Spleen (tissue), 11 donors: ENCODE measurements at regions not wholly inside any gene's neighbourhood (a gene's known extent, or its start where the extent isn't known, plus 50 kb on each side); places are given as distances from the start of the nearest gene placed in this dataset.

ENCODE experiments used
- DNase-seq: peaks from one replicate; pipeline ENCODE4 v3.0.0-alpha.2; 2020
- H3K27ac ChIP-seq, 8 donors: fragments of 200-600 bp; sonication (generic) in 7 of 8; 1 replicate in 4 of 8; 2 replicates in 4 of 8; pipeline versions ENCODE4 v1.5.0 to v1.8.0; 2016 to 2021; ENCODE audit warnings: inconsistent platforms in 4 of 8, mild to moderate bottlenecking in 4 of 8, moderate library complexity in 1 of 8
- H3K27me3 ChIP-seq, 7 donors: fragments of 200-600 bp; sonication (generic) in 6 of 7; replicated peaks in 1 of 7; 1 replicate in 4 of 7; 2 replicates in 3 of 7; pipeline versions ENCODE4 v1.5.0 to v1.8.0; 2016 to 2021; ENCODE audit warnings: inconsistent platforms in 3 of 7, mild to moderate bottlenecking in 1 of 7
- H3K36me3 ChIP-seq, 6 donors: fragments of 200-600 bp; sonication (generic) in 5 of 6; 1 replicate in 4 of 6; 2 replicates in 2 of 6; pipeline versions ENCODE4 v1.5.0 to v1.8.0; 2016 to 2021; ENCODE audit warnings: inconsistent platforms in 2 of 6
- H3K4me1 ChIP-seq, 6 donors: fragments of 200-600 bp; sonication (generic) in 5 of 6; 1 replicate in 3 of 6; 2 replicates in 3 of 6; pipeline versions ENCODE4 v1.5.0 to v1.8.0; 2016 to 2021; ENCODE audit warnings: inconsistent platforms in 3 of 6
- H3K4me3 ChIP-seq, 8 donors: fragments of 200-600 bp; sonication (generic) in 7 of 8; 1 replicate in 4 of 8; 2 replicates in 4 of 8; pipeline versions ENCODE4 v1.5.0 to v1.8.0; 2016 to 2021; ENCODE audit warnings: inconsistent platforms in 4 of 8, mild to moderate bottlenecking in 4 of 8, moderate library complexity in 2 of 8
- H3K9me3 ChIP-seq, 8 donors: fragments of 200-600 bp; sonication (generic) in 7 of 8; 1 replicate in 4 of 8; 2 replicates in 4 of 8; pipeline versions ENCODE4 v1.5.0 to v1.8.0; 2016 to 2021; ENCODE audit warnings: inconsistent platforms in 4 of 8
- CTCF ChIP-seq, 11 experiments: fragments of 200-600 bp in 7 of 11; fragments of 450-650 bp in 4 of 11; sonication (generic) in 4 of 11; IDR thresholded peaks in 8 of 11; conservative IDR thresholded peaks in 3 of 11; 1 replicate in 7 of 11; 2 replicates in 4 of 11; pipeline versions ENCODE4 v1.4.0 to v1.8.0; 2016 to 2021; ENCODE audit warnings: antibody characterized with exemption in 11 of 11, inconsistent platforms in 4 of 11, mild to moderate bottlenecking in 1 of 11
- POLR2A ChIP-seq, 3 donors: fragments of 450-650 bp; IDR thresholded peaks; one replicate each; pipeline ENCODE4 v1.5.1; 2017; ENCODE audit warnings: antibody characterized with exemption in 3 of 3, mild to moderate bottlenecking in 1 of 3
- POLR2AphosphoS5 ChIP-seq, 3 donors: sonication (generic); formaldehyde crosslinking; IDR thresholded peaks; one replicate each; pipeline ENCODE4 v1.5.1; 2017; ENCODE audit warnings: antibody characterized with exemption in 3 of 3
- WGBS, 5 donors: extraction: QIAGEN DNeasy Blood & Tissue Kit in 3 of 5; methylation state at CpG; one replicate each; pipeline versions ENCODE4 v1.1.5 to v1.1.7; 2013 to 2018; 5-methylcytosine and 5-hydroxymethylcytosine counted together
- intact Hi-C: fragments of 100-400 bp; cut with DNase I; formaldehyde crosslinking; loops from one replicate; pipeline ENCODE4 v1.15.0; 2023; ENCODE audit warnings: low total_unique reads
- donor health status: healthy with polysubstance abuse.
- donor health status: DM: no; HTN: no; CAD: no; lungs with moderate emphysema.
- donor health status: DM: no; HTN: no; CAD: no.
- donor health status: Bipolar disorder and iron deficiency.
- donor health status: healthy.
- donor health status: DM: no; HTN: no; CAD: no.
- donor health status: DM: yes; HTN: yes; CAD: no.

GRCh38 chr4:59869056-59869455 lies 1331.1 kb upstream of the ADGRL3 start:
- no peak overlapping the region for H3K4me3 ChIP-seq
- TF ChIP-seq CTCF (IDR thresholded peaks at IDR 0.05 in 8 of 11, conservative IDR thresholded peaks at IDR 0.05 in 3 of 11) = no peak
- TF ChIP-seq POLR2AphosphoS5 (IDR thresholded peaks at IDR 0.05) = no peak
- TF ChIP-seq POLR2A (IDR thresholded peaks at IDR 0.05) = no peak
- H3K9me3 ChIP-seq = peaks cover 0 to 6% (median 0%) of the 10 kb centered on the region in 8 donors
- no peaks in the 10 kb centered on the region for H3K36me3 ChIP-seq
- intact Hi-C loops = no loop called here
- no peak overlapping the region for H3K27ac ChIP-seq
- 67 to 88% (median 77%) methylated on average over 3 of the region's 3 CpGs for WGBS, 5 donors
- H3K27me3 ChIP-seq = no peaks in the 10 kb centered on the region
- DNase-seq = no peak
- H3K4me1 ChIP-seq = no peaks in the 10 kb centered on the region

GRCh38 chr4:59869559-59869958 lies 1330.6 kb upstream of the ADGRL3 start:
- Histone ChIP-seq H3K27me3 (no peaks in the 10 kb centered on the region), H3K4me3 (no peak overlapping the region), H3K27ac (no peak overlapping the region), H3K9me3 (peaks cover 0 to 6% (median 0%) of the 10 kb centered on the region in 8 donors), H3K4me1 (no peaks in the 10 kb centered on the region), H3K36me3 (no peaks in the 10 kb centered on the region)
- DNase-seq = no peak
- intact Hi-C loops = no loop called here
- TF ChIP-seq CTCF (IDR thresholded peaks at IDR 0.05 in 8 of 11, conservative IDR thresholded peaks at IDR 0.05 in 3 of 11) = no peak
- TF ChIP-seq POLR2AphosphoS5 (IDR thresholded peaks at IDR 0.05) = no peak
- TF ChIP-seq POLR2A (IDR thresholded peaks at IDR 0.05) = no peak
- WGBS, 5 donors = 82 to 91% (median 87%) methylated on average over 3 of the region's 3 CpGs

- no peaks in the 10 kb centered on the region for H3K27me3 ChIP-seq
- peaks cover 0 to 22% (median 0%) of the 10 kb centered on the region in 8 donors for H3K9me3 ChIP-seq
- no peaks in the 10 kb centered on the region for H3K36me3 ChIP-seq
- no peak for DNase-seq
- intact Hi-C loops = no loop called here
- H3K4me3 ChIP-seq = no peak overlapping the region
- no peak for TF ChIP-seq POLR2AphosphoS5 (IDR thresholded peaks at IDR 0.05)
- no peak for TF ChIP-seq POLR2A (IDR thresholded peaks at IDR 0.05)
- no peak for TF ChIP-seq CTCF (IDR thresholded peaks at IDR 0.05 in 8 of 11, conservative IDR thresholded peaks at IDR 0.05 in 3 of 11)
- no peak overlapping the region for H3K27ac ChIP-seq
- no peaks in the 10 kb centered on the region for H3K4me1 ChIP-seq
Measured at GRCh38 chr4:59881632-59882031, 1318.5 kb upstream of the ADGRL3 start.

GRCh38 chr4:59904331-59904730 lies 1295.8 kb upstream of the ADGRL3 start:
- no peak for DNase-seq
- Histone ChIP-seq H3K27me3 (no peaks in the 10 kb centered on the region), H3K36me3 (no peaks in the 10 kb centered on the region), H3K9me3 (peaks cover 0 to 12% (median 0%) of the 10 kb centered on the region in 8 donors), H3K4me1 (no peaks in the 10 kb centered on the region), H3K4me3 (no peak overlapping the region), H3K27ac (no peak overlapping the region)
- TF ChIP-seq POLR2AphosphoS5 (IDR thresholded peaks at IDR 0.05) = no peak
- no peak for TF ChIP-seq CTCF (IDR thresholded peaks at IDR 0.05 in 8 of 11, conservative IDR thresholded peaks at IDR 0.05 in 3 of 11)
- no peak for TF ChIP-seq POLR2A (IDR thresholded peaks at IDR 0.05)
- intact Hi-C loops = no loop called here
- 70 to 78% (median 72%) methylated on average over 3 of the region's 3 CpGs for WGBS, 5 donors
